ENCODE measurements at regions not wholly inside any gene's neighbourhood (a gene's known extent, or its start where the extent isn't known, plus 50 kb on each side); places are given as distances from the start of the nearest gene placed in this dataset.

DNA sequence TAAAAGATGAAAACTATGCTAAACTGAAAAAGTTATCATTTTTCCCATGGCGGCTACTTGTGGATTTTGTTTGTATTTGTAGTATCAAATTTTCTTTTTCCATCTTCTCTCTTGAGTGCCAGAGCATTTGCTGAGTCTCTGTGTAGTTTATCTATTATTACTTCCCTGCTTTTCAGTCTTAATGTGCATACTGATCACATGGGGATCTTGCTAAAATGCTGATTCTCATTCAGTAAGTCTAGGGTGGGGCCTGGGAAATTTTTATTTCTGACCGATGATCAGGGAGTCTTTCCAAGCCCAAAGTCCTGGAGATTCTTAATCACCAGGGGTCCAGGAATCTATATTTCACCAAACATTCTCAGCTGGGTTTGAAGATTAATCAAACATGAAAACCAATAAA, 189.0 kb upstream of the GOT2 start:
- Histone ChIP-seq H3K9me3 (ENCODE audit: control insufficient read depth, insufficient read depth, low read depth, low read length) (no peaks in the 10 kb centered on the region), H3K27ac (ENCODE audit: low read length) (no peak overlapping the region), H3K4me1 (ENCODE audit: control insufficient read depth, insufficient read depth, low read length) (no peaks in the 10 kb centered on the region), H3K27me3 (ENCODE audit: control insufficient read depth, insufficient read depth, low read length) (no peaks in the 10 kb centered on the region), H3K4me3 (ENCODE audit: low read depth in 2 of 2, low read length in 2 of 2) (no peak overlapping the region), H3K36me3 (ENCODE audit: control insufficient read depth, insufficient read depth, low read length) (no peaks in the 10 kb centered on the region)
- DNase-seq (ENCODE audit: low read depth, low spot score), result no peak
- POLR2A ChIA-PET, result no interaction called here
- in situ Hi-C loops (cut with HindIII; ENCODE audit: low pct_unique_long_range_greater_than_20kb, low sequenced_read_pairs), result no loop called here
- no peak for TF ChIP-seq SIN3A (IDR thresholded peaks at IDR 0.05; ENCODE audit: borderline replicate concordance, insufficient read depth, low read depth, low read length)
- no peak for TF ChIP-seq POLR2AphosphoS5 (IDR thresholded peaks at IDR 0.05; ENCODE audit: low read depth, low read length)
- TF ChIP-seq, protein P1, sequence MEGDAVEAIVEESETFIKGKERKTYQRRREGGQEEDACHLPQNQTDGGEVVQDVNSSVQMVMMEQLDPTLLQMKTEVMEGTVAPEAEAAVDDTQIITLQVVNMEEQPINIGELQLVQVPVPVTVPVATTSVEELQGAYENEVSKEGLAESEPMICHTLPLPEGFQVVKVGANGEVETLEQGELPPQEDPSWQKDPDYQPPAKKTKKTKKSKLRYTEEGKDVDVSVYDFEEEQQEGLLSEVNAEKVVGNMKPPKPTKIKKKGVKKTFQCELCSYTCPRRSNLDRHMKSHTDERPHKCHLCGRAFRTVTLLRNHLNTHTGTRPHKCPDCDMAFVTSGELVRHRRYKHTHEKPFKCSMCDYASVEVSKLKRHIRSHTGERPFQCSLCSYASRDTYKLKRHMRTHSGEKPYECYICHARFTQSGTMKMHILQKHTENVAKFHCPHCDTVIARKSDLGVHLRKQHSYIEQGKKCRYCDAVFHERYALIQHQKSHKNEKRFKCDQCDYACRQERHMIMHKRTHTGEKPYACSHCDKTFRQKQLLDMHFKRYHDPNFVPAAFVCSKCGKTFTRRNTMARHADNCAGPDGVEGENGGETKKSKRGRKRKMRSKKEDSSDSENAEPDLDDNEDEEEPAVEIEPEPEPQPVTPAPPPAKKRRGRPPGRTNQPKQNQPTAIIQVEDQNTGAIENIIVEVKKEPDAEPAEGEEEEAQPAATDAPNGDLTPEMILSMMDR (IDR thresholded peaks at IDR 0.05), result no peak
- TF ChIP-seq TCF7L2 (IDR thresholded peaks at IDR 0.05; ENCODE audit: low read depth, low read length), result no peak
- ATAC-seq, result no peak
- intact Hi-C loops (cut with micrococcal nuclease; ENCODE audit: unreplicated experiment), result no loop called here
- CTCF ChIA-PET, result no interaction called here
- BruUV-seq (replicated peaks), result no TSS peak

DNA sequence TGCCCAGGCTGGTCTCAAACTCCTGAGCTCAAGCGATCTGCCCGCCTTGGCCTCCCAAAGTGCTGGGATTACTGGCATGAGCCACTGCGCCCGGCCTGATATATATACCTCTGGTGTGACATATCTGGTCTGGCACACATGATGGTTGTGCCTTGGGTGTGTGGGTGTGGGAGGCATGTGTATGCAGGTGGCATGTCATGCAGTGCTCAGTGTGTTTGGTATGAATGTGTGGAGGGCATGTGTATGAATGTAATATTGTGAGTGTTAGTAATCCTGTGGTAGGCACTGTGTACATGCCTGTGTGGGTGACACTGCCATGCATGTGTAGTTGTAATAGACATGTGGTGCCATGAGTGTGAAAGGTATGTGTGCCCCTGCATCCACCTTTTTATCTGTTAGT, 179.3 kb upstream of the GOT2 start:
- in situ Hi-C loops (cut with HindIII; ENCODE audit: low pct_unique_long_range_greater_than_20kb, low sequenced_read_pairs), result no loop called here
- DNase-seq (ENCODE audit: low read depth, low spot score) (no peak), ATAC-seq (no peak)
- POLR2A ChIA-PET, result no interaction called here
- Histone ChIP-seq H3K36me3 (ENCODE audit: control insufficient read depth, insufficient read depth, low read length) (no peaks in the 10 kb centered on the region), H3K4me1 (ENCODE audit: control insufficient read depth, insufficient read depth, low read length) (no peaks in the 10 kb centered on the region), H3K27me3 (ENCODE audit: control insufficient read depth, insufficient read depth, low read length) (no peaks in the 10 kb centered on the region), H3K27ac (ENCODE audit: low read length) (no peak overlapping the region), H3K9me3 (ENCODE audit: control insufficient read depth, insufficient read depth, low read depth, low read length) (no peaks in the 10 kb centered on the region), H3K4me3 (ENCODE audit: low read depth in 2 of 2, low read length in 2 of 2) (no peak overlapping the region)
- no TSS peak for BruUV-seq (replicated peaks)
- no peak for TF ChIP-seq POLR2AphosphoS5 (IDR thresholded peaks at IDR 0.05; ENCODE audit: low read depth, low read length)
- TF ChIP-seq, protein P2, sequence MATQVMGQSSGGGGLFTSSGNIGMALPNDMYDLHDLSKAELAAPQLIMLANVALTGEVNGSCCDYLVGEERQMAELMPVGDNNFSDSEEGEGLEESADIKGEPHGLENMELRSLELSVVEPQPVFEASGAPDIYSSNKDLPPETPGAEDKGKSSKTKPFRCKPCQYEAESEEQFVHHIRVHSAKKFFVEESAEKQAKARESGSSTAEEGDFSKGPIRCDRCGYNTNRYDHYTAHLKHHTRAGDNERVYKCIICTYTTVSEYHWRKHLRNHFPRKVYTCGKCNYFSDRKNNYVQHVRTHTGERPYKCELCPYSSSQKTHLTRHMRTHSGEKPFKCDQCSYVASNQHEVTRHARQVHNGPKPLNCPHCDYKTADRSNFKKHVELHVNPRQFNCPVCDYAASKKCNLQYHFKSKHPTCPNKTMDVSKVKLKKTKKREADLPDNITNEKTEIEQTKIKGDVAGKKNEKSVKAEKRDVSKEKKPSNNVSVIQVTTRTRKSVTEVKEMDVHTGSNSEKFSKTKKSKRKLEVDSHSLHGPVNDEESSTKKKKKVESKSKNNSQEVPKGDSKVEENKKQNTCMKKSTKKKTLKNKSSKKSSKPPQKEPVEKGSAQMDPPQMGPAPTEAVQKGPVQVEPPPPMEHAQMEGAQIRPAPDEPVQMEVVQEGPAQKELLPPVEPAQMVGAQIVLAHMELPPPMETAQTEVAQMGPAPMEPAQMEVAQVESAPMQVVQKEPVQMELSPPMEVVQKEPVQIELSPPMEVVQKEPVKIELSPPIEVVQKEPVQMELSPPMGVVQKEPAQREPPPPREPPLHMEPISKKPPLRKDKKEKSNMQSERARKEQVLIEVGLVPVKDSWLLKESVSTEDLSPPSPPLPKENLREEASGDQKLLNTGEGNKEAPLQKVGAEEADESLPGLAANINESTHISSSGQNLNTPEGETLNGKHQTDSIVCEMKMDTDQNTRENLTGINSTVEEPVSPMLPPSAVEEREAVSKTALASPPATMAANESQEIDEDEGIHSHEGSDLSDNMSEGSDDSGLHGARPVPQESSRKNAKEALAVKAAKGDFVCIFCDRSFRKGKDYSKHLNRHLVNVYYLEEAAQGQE (IDR thresholded peaks at IDR 0.05; ENCODE audit: insufficient read depth in 1 of 2, low read depth in 2 of 2, low read length in 1 of 2), result no peak
- intact Hi-C loops (cut with micrococcal nuclease; ENCODE audit: unreplicated experiment), result no loop called here
- CTCF ChIA-PET, result no interaction called here

DNA sequence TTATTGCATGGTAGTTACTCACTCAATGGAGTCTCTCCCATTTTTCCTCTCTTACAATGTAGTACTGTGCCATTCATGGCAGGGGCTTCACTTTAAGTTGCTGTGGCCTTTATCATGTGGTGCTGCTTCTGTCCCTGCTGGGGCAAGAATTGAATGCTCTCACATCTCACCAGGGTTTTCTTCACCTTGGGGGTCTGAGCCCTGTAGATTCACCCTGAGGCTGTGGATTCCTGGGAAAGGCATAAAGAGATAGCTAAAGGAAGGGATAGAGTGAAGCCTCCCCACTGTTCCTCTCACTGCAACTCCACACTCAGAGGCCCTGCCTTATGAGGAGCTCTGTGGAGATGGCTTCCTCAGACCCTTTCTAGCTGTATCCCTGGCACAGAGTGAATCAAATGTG, 178.5 kb upstream of the GOT2 start:
- BruUV-seq (replicated peaks), result no TSS peak
- H3K36me3 ChIP-seq (ENCODE audit: control insufficient read depth, insufficient read depth, low read length), result no peaks in the 10 kb centered on the region
- H3K9me3 ChIP-seq (ENCODE audit: control insufficient read depth, insufficient read depth, low read depth, low read length), result no peaks in the 10 kb centered on the region
- intact Hi-C loops (cut with micrococcal nuclease; ENCODE audit: unreplicated experiment), result no loop called here
- H3K4me1 ChIP-seq (ENCODE audit: control insufficient read depth, insufficient read depth, low read length), result no peaks in the 10 kb centered on the region
- no peak overlapping the region for H3K4me3 ChIP-seq (ENCODE audit: low read depth in 2 of 2, low read length in 2 of 2)
- CTCF ChIA-PET, result no interaction called here
- H3K27ac ChIP-seq (ENCODE audit: low read length), result no peak overlapping the region
- in situ Hi-C loops (cut with HindIII; ENCODE audit: low pct_unique_long_range_greater_than_20kb, low sequenced_read_pairs), result no loop called here
- ATAC-seq (no peak), DNase-seq (ENCODE audit: low read depth, low spot score) (no peak)
- H3K27me3 ChIP-seq (ENCODE audit: control insufficient read depth, insufficient read depth, low read length), result no peaks in the 10 kb centered on the region
- POLR2A ChIA-PET, result no interaction called here
- TF ChIP-seq, protein P2 (IDR thresholded peaks at IDR 0.05; ENCODE audit: insufficient read depth in 1 of 2, low read depth in 2 of 2, low read length in 1 of 2), result no peak
- TF ChIP-seq TCF7L2 (IDR thresholded peaks at IDR 0.05; ENCODE audit: low read depth, low read length) (no peak), SIN3A (IDR thresholded peaks at IDR 0.05; ENCODE audit: borderline replicate concordance, insufficient read depth, low read depth, low read length) (no peak), POLR2AphosphoS5 (IDR thresholded peaks at IDR 0.05; ENCODE audit: low read depth, low read length) (no peak)
- TF ChIP-seq, protein P1 (IDR thresholded peaks at IDR 0.05), result no peak

Data from Panc1 (cell line).